ENCODE measurements at regions not wholly inside any gene's neighbourhood (a gene's known extent, or its start where the extent isn't known, plus 50 kb on each side); places are given as distances from the start of the nearest gene placed in this dataset.
"Not testable (repeated sequence)": the region's sequence is repeated elsewhere in the genome, so short reads cannot be mapped to it uniquely, and the experiment has no call there.

DNA sequence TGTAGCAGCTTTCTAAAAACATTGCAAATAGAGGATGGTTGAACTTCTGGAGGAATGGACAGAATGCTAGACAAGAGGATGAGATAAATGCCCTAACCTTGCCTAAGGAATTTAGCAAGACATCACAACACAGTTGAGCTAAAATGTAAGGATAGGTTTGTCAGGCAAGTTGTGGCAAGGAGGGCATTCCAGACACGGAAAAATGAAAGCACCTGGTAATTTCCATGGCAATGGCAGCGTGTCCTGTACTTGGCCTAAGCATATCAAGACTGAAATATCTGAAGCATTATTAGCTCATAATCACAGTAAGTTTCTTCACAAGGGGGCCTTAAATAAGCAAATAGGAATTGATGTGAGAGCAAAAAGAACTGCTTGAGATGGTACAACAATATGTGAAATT is 105.1 kb upstream of the USP25 start:
- Mint-ChIP-seq H3K27me3 (peaks cover 2% of the 10 kb centered on the region), H3K36me3 (no peaks in the 10 kb centered on the region), H3K4me1 (no peaks in the 10 kb centered on the region), H3K4me3 (no peak overlapping the region), H3K9me3 (no peaks in the 10 kb centered on the region), H3K27ac (no peak overlapping the region)

DNA sequence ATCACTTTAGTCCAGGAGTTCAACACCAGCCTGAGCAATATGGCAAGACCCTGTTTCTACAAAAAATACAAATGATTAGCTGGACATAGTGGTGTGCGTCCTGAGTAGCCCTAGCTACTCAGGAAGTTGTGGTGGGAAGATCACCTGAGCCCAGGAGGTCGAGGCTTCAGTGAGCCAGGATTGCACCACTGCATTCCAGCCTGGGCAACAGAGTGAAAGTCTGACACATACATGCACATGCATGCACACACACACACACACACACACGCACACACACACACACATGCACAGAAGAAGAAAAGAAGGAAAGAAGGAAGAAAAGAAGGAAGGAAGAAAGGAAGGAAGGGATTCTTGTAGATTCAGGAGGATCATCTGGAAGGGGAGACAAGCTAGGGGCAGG is 104.4 kb upstream of the USP25 start:
- Mint-ChIP-seq H3K4me3 (no peak overlapping the region), H3K27me3 (peaks cover 2% of the 10 kb centered on the region), H3K4me1 (no peaks in the 10 kb centered on the region), H3K36me3 (no peaks in the 10 kb centered on the region), H3K9me3 (no peaks in the 10 kb centered on the region), H3K27ac (no peak overlapping the region)

- Mint-ChIP-seq H3K9me3 (no peaks in the 10 kb centered on the region), H3K4me1 (no peaks in the 10 kb centered on the region), H3K36me3 (no peaks in the 10 kb centered on the region), H3K4me3 (no peak overlapping the region), H3K27ac (no peak overlapping the region), H3K27me3 (peaks cover 2% of the 10 kb centered on the region)
These were observed 103.8 kb upstream of the USP25 start for GRCh38 chr21:15626031-15626430.

- H3K4me1 Mint-ChIP-seq: no peaks in the 10 kb centered on the region
- H3K36me3 Mint-ChIP-seq: no peaks in the 10 kb centered on the region
These were observed 102.8 kb upstream of the USP25 start for GRCh38 chr21:15627011-15627410.

DNA sequence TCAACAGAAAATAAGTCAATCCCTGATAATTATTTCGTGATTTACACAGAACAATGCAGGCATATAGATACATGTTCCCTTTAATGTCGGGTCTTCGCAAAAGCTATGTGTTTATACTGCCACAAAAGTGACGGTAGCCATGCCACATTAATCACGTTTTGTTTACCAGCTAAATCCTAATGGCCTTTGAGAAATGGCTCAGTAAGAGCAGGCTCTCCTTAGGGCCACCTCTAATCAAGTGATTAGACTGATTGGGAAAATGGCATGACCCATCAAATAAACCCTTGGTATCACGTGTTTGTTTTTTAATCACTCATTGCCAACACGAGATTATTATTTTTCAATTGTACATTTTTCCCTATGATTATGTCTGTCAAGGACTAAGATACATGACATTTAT is 102.0 kb upstream of the USP25 start:
- H3K4me1 Mint-ChIP-seq: no peaks in the 10 kb centered on the region

More at GRCh38 chr21:15627011-15627410, 102.8 kb upstream of the USP25 start:
- Mint-ChIP-seq H3K27ac (no peak overlapping the region), H3K9me3 (no peaks in the 10 kb centered on the region), H3K27me3 (peaks cover 2% of the 10 kb centered on the region), H3K4me3 (no peak overlapping the region)

DNA sequence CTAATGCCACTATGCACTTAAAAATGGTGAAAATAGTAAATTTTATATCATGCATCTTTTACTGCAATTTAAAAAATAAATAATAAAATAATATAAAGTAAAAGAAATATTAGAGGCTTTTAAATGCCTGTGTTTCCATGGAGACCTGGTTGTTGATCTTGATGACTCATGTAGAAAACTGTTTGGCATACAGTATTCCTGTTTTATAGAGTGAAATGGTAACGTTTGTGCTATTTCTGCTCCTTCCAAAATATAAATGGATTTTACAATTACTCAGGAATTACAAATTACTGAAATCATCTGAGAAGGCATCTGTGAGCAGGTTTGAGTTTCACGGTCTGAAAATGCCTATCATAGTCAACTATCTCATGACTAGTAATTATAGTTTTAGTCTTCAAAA is 98.4 kb upstream of the USP25 start:
- Mint-ChIP-seq H3K36me3 (peaks cover 4% of the 10 kb centered on the region), H3K4me1 (no peaks in the 10 kb centered on the region), H3K4me3 (no peak overlapping the region), H3K27ac (no peak overlapping the region), H3K9me3 (no peaks in the 10 kb centered on the region), H3K27me3 (peaks cover 2% of the 10 kb centered on the region)

More for the DNA sequence above, 102.0 kb upstream of the USP25 start:
- H3K27ac Mint-ChIP-seq: no peak overlapping the region
- no peak overlapping the region for H3K4me3 Mint-ChIP-seq
- peaks cover 2% of the 10 kb centered on the region for H3K27me3 Mint-ChIP-seq
- H3K9me3 Mint-ChIP-seq: no peaks in the 10 kb centered on the region
- no peaks in the 10 kb centered on the region for H3K36me3 Mint-ChIP-seq

DNA sequence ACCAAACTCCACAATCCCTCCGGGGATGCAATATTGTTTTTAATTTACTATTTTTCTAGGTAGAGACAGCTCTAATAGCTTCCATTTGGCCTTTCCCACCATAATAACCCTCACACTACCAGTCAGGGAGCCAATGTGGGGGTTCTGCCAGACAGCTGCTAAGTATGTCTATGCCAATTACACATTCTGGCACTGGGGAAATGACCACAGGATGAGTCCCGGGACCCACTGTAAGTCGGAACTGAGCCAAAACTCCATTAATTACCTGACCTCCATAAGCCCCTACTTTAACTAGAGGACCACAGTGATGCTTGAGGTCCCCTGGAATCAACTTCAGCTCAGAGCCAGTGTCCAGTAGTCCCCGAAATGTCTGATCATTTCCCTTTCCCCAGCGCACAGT is 95.2 kb upstream of the USP25 start:
- H3K36me3 Mint-ChIP-seq, H3K9me3 Mint-ChIP-seq, H3K4me3 Mint-ChIP-seq, H3K4me1 Mint-ChIP-seq, H3K27ac Mint-ChIP-seq, H3K27me3 Mint-ChIP-seq: not testable (repeated sequence)

GRCh38 chr21:15638856-15639549 is 90.8 kb upstream of the USP25 start:
- Mint-ChIP-seq H3K36me3 (peaks cover 4% of the 10 kb centered on the region), H3K4me1 (no peaks in the 10 kb centered on the region), H3K4me3 (no peak overlapping the region), H3K27ac (no peak overlapping the region), H3K27me3 (peaks cover 2% of the 10 kb centered on the region), H3K9me3 (no peaks in the 10 kb centered on the region)

GRCh38 chr21:15640113-15640512 is 89.7 kb upstream of the USP25 start:
- H3K4me3 Mint-ChIP-seq, H3K9me3 Mint-ChIP-seq, H3K27ac Mint-ChIP-seq, H3K36me3 Mint-ChIP-seq, H3K27me3 Mint-ChIP-seq, H3K4me1 Mint-ChIP-seq: not testable (repeated sequence)

DNA sequence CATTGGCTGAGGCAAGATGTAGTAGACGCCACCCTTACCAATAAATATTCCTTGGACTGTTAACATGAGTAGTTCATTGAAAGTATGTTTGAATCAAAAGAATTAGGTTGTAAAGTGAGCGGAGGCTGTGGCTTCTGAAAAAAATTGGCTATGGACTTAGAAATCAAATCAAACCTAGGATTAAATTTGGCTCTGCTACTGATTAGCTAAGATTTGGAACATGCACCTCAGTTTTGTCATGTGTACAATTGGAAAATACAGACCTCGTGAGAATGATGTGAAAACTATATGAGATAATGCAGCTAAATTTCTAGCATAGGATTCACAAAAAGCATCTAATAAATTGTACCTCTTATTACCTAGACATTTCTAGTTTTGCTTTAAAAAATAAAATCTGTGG is 85.3 kb upstream of the USP25 start:
- Mint-ChIP-seq H3K4me3 (no peak overlapping the region), H3K9me3 (no peaks in the 10 kb centered on the region), H3K27ac (no peak overlapping the region), H3K36me3 (no peaks in the 10 kb centered on the region), H3K4me1 (no peaks in the 10 kb centered on the region), H3K27me3 (peaks cover 4% of the 10 kb centered on the region)

GRCh38 chr21:15645830-15646229 is 84.0 kb upstream of the USP25 start:
- H3K4me1 Mint-ChIP-seq: no peaks in the 10 kb centered on the region

GRCh38 chr21:15650735-15651134 is 79.0 kb upstream of the USP25 start:
- Mint-ChIP-seq H3K4me3 (no peak overlapping the region), H3K27ac (no peak overlapping the region), H3K4me1 (no peaks in the 10 kb centered on the region), H3K36me3 (no peaks in the 10 kb centered on the region), H3K27me3 (peaks cover 2% of the 10 kb centered on the region), H3K9me3 (no peaks in the 10 kb centered on the region)

More at GRCh38 chr21:15645830-15646229, 84.0 kb upstream of the USP25 start:
- Mint-ChIP-seq H3K4me3 (no peak overlapping the region), H3K27ac (no peak overlapping the region), H3K27me3 (peaks cover 4% of the 10 kb centered on the region), H3K36me3 (no peaks in the 10 kb centered on the region), H3K9me3 (no peaks in the 10 kb centered on the region)

- H3K9me3 Mint-ChIP-seq: no peaks in the 10 kb centered on the region
- no peak overlapping the region for H3K27ac Mint-ChIP-seq
- peaks cover 2% of the 10 kb centered on the region for H3K27me3 Mint-ChIP-seq
- H3K36me3 Mint-ChIP-seq: no peaks in the 10 kb centered on the region
- H3K4me1 Mint-ChIP-seq: no peaks in the 10 kb centered on the region
- no peak overlapping the region for H3K4me3 Mint-ChIP-seq
These were observed 78.6 kb upstream of the USP25 start for GRCh38 chr21:15651172-15651571.

DNA sequence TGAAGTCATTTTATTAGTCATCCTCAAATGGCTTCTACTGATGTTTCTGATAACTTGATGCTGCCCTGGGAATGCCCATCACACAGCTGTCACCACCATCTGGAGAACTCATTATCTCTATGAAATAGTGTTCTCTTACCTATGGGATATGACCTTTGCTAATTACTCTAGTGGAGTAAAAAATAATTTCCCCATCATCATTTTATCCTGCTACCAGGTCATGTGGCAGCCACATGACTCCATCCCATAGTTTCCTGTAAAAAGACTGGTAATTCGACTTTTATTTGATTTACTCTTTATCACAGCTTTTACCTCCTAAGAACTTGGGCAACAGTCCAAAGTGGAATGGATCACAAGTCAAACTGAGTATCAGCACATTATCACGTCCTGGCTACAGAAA is 76.1 kb upstream of the USP25 start:
- Mint-ChIP-seq H3K9me3 (no peaks in the 10 kb centered on the region), H3K4me3 (no peak overlapping the region), H3K27ac (no peak overlapping the region), H3K36me3 (peaks cover 1% of the 10 kb centered on the region), H3K4me1 (no peaks in the 10 kb centered on the region), H3K27me3 (peaks cover 4% of the 10 kb centered on the region)

DNA sequence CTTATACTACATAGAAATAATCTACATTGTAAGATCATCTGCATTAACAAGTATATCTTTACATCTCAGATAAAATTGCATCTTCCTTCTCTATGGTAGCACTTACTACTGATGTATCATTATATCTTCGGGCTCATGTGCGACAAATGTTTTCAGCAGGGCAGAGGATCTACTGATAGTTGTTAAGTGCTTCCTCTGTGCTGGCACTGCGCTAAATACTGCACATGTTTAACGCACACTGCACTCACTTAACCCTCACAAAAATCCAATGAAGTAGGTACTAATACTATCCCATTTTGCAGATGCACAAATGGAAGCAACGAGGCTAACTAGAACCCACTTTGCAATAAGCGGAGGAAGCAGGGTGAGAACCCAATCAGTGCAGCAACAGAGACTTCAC is 75.6 kb upstream of the USP25 start:
- peaks cover 4% of the 10 kb centered on the region for H3K27me3 Mint-ChIP-seq
- H3K4me3 Mint-ChIP-seq: no peak overlapping the region
- H3K9me3 Mint-ChIP-seq: no peaks in the 10 kb centered on the region
- no peak overlapping the region for H3K27ac Mint-ChIP-seq
- H3K36me3 Mint-ChIP-seq: peaks cover 1% of the 10 kb centered on the region
- H3K4me1 Mint-ChIP-seq: no peaks in the 10 kb centered on the region

- no peak overlapping the region for H3K27ac Mint-ChIP-seq
- H3K27me3 Mint-ChIP-seq: peaks cover 4% of the 10 kb centered on the region
These were observed 69.9 kb upstream of the USP25 start for GRCh38 chr21:15659753-15660422.

More at GRCh38 chr21:15659753-15660422, 69.9 kb upstream of the USP25 start:
- Mint-ChIP-seq H3K9me3 (no peaks in the 10 kb centered on the region), H3K4me3 (no peak overlapping the region), H3K4me1 (no peaks in the 10 kb centered on the region), H3K36me3 (peaks cover 1% of the 10 kb centered on the region)

Measured in IgD-negative memory B cell (primary cell).